ENCODE measurements at regions not wholly inside any gene's neighbourhood (a gene's known extent, or its start where the extent isn't known, plus 50 kb on each side); places are given as distances from the start of the nearest gene placed in this dataset.

DNA sequence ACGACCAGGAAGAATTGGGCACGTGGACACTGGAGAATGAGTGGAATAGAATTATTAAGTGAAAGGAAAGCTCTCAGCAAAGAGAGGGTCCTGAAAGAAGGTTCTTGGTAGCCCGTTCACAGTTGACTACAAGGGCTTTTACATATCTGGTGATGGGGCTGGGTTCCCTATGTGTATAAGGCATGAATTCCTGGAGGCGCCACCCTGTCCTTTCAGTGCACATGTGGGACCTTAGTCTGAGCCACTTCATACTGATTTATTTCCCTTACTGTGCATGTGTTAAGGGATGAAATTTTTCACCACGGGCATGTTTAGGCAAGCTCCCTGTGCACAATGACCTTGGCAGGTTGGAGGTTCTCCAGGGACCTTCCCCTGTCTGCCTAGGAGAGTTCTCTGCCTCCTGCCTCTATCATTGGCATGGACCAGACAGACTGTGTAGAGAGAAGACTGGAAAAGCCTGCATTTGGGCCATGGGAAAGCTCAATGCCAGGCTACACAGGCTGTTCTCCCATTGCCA lies 145.9 kb upstream of the ITGB1 start:
- TF ChIP-seq, protein P1, sequence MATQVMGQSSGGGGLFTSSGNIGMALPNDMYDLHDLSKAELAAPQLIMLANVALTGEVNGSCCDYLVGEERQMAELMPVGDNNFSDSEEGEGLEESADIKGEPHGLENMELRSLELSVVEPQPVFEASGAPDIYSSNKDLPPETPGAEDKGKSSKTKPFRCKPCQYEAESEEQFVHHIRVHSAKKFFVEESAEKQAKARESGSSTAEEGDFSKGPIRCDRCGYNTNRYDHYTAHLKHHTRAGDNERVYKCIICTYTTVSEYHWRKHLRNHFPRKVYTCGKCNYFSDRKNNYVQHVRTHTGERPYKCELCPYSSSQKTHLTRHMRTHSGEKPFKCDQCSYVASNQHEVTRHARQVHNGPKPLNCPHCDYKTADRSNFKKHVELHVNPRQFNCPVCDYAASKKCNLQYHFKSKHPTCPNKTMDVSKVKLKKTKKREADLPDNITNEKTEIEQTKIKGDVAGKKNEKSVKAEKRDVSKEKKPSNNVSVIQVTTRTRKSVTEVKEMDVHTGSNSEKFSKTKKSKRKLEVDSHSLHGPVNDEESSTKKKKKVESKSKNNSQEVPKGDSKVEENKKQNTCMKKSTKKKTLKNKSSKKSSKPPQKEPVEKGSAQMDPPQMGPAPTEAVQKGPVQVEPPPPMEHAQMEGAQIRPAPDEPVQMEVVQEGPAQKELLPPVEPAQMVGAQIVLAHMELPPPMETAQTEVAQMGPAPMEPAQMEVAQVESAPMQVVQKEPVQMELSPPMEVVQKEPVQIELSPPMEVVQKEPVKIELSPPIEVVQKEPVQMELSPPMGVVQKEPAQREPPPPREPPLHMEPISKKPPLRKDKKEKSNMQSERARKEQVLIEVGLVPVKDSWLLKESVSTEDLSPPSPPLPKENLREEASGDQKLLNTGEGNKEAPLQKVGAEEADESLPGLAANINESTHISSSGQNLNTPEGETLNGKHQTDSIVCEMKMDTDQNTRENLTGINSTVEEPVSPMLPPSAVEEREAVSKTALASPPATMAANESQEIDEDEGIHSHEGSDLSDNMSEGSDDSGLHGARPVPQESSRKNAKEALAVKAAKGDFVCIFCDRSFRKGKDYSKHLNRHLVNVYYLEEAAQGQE (IDR thresholded peaks at IDR 0.05; ENCODE audit: insufficient read depth in 1 of 2, low read depth in 2 of 2, low read length in 2 of 2) = no peak
- no peak for TF ChIP-seq TAF1 (IDR thresholded peaks at IDR 0.05; ENCODE audit: borderline replicate concordance, insufficient read depth, low read length)
- TF ChIP-seq FOXP2 (optimal IDR thresholded peaks at IDR 0.05; ENCODE audit: borderline replicate concordance, extremely low read depth, extremely low read length, insufficient read depth) = no peak
- no peak for TF ChIP-seq SIN3A (IDR thresholded peaks at IDR 0.05; ENCODE audit: borderline replicate concordance, insufficient read depth, low read length)
- no peak for TF ChIP-seq POLR2AphosphoS5 (IDR thresholded peaks at IDR 0.05; ENCODE audit: low read depth, low read length)

DNA sequence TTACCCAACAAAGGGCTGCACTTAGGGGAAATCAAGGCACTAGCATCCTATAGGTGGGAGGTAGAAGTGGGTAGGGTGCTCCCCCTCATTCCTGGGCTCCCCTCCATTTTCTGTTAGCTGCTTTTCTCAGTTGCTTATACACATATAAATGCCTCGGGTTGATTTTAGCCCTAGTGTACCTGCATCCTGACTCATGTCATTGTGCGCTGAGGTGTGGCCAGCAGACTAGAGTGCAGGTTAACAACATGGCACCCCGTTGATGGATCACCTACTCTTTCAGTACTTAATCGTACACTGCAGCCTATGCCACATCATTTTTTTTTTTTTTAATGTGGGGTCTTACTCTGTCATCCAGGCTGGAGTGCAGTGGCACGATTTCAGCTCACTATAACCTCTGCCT lies 144.0 kb upstream of the ITGB1 start:
- TF ChIP-seq FOXP2 (optimal IDR thresholded peaks at IDR 0.05; ENCODE audit: borderline replicate concordance, extremely low read depth, extremely low read length, insufficient read depth) = no peak
- TF ChIP-seq POLR2AphosphoS5 (IDR thresholded peaks at IDR 0.05; ENCODE audit: low read depth, low read length) = no peak
- TF ChIP-seq, protein P1 (IDR thresholded peaks at IDR 0.05; ENCODE audit: insufficient read depth in 1 of 2, low read depth in 2 of 2, low read length in 2 of 2) = no peak
- no peak for TF ChIP-seq SIN3A (IDR thresholded peaks at IDR 0.05; ENCODE audit: borderline replicate concordance, insufficient read depth, low read length)
- no peak for TF ChIP-seq TAF1 (IDR thresholded peaks at IDR 0.05; ENCODE audit: borderline replicate concordance, insufficient read depth, low read length)

DNA sequence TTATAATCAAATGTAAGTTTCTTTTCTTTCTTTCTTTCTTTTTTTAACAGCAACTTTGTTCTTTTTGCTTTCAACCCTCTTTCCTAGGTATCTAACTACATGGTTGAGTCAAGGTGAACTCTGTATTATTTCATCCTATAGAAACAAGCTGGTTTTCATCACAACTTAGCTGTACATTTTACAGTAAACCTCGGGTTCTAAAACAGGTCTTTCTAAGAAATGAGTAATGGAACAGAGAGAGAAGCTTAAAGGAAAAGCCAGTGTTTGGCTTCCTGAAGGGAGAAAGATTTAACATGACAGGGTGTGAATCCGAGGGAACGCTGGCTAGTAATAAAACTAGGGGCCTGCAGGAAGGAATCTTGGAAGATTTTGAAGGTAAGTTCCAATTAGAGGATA lies 143.4 kb upstream of the ITGB1 start:
- no peak for TF ChIP-seq POLR2AphosphoS5 (IDR thresholded peaks at IDR 0.05; ENCODE audit: low read depth, low read length)

DNA sequence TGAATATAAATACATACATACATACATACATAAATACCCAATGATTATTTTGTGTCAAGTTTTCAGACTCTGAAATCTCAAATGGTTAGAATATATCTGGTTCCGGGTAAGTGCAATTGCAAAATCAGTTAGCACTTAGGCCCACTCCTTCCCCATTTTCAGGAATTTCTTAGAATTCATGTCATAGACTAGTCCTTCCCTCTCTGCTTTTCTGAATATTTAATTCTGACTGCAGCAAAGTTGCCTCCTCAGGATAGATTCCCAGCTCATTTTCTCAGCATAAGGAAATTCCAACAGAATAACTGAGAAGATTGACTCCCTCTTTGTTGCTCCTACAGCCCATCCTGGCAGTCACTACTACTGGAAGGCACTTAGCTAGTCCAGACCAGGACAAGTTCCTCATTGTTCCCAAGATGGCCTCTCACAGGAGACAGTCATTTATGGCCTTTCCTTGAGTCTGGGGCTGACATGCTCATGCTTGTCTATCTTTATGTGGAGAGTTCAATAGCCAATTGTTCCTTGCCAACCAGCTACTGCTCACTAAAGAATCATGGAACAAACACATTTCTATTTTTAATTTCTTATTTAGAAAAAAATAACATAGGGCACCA lies 142.9 kb upstream of the ITGB1 start:
- TF ChIP-seq POLR2AphosphoS5 (IDR thresholded peaks at IDR 0.05; ENCODE audit: low read depth, low read length) = no peak
- no peak for TF ChIP-seq TAF1 (IDR thresholded peaks at IDR 0.05; ENCODE audit: borderline replicate concordance, insufficient read depth, low read length)
- TF ChIP-seq FOXP2 (optimal IDR thresholded peaks at IDR 0.05; ENCODE audit: borderline replicate concordance, extremely low read depth, extremely low read length, insufficient read depth) = no peak
- TF ChIP-seq, protein P1 (IDR thresholded peaks at IDR 0.05; ENCODE audit: insufficient read depth in 1 of 2, low read depth in 2 of 2, low read length in 2 of 2) = no peak
- no peak for TF ChIP-seq SIN3A (IDR thresholded peaks at IDR 0.05; ENCODE audit: borderline replicate concordance, insufficient read depth, low read length)

DNA sequence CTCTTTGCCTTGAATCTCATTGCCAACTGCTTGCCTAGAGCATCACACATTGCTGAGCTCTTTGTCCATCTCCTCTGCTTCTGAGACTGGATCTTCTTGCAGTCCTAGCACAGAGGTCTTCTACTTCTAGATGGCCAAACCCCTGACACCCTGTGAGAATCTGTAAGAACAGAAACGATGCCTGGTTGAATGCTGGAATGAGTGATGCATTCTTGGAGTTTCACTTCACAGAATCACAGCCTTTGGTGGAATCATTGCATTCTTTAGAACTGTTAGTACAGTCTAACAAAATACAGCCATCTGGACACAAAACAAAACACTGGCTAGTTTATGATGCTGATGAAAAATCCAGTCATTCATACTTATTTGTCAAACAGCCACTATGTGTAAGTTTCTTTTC lies 141.7 kb upstream of the ITGB1 start:
- TF ChIP-seq POLR2AphosphoS5 (IDR thresholded peaks at IDR 0.05; ENCODE audit: low read depth, low read length) (no peak), SIN3A (IDR thresholded peaks at IDR 0.05; ENCODE audit: borderline replicate concordance, insufficient read depth, low read length) (no peak), TAF1 (IDR thresholded peaks at IDR 0.05; ENCODE audit: borderline replicate concordance, insufficient read depth, low read length) (no peak), FOXP2 (optimal IDR thresholded peaks at IDR 0.05; ENCODE audit: borderline replicate concordance, extremely low read depth, extremely low read length, insufficient read depth) (no peak)
- TF ChIP-seq, protein P1 (IDR thresholded peaks at IDR 0.05; ENCODE audit: insufficient read depth in 1 of 2, low read depth in 2 of 2, low read length in 2 of 2) = no peak
